K562 (cell line): ENCODE measurements at regions not wholly inside any gene's neighbourhood (a gene's known extent, or its start where the extent isn't known, plus 50 kb on each side); places are given as distances from the start of the nearest gene placed in this dataset.

Experiments
- ATAC-seq: fragments of 200-7000 bp; cut with Tn5 transposase; 3 replicates; pipeline ENCODE4 v1.9.1; 2020; ENCODE audit warnings: moderate library complexity
- BruUV-seq: library from RNA; stranded (reverse); fragments of 400-500 nt; replicated peaks from 2 replicates; lab custom pipeline; 2021; lab: Mats Ljungman, UMichigan
- CTCF ChIA-PET: fragments of 300-600 bp; formaldehyde crosslinking; extraction: SDS; loops from one replicate; lab custom pipeline; 2021; ENCODE audit warnings: low intra/inter-chr PET ratio; lab: Yijun Ruan, JAX
- POLR2A ChIA-PET: fragments of 300-600, 350-650 bp; sonication (Branson Sonifier 250); formaldehyde crosslinking; extraction: SDS; loops from one replicate; lab custom pipeline; 2021; ENCODE audit warnings: antibody characterized with exemption, inconsistent platforms; lab: Yijun Ruan, JAX
- DNase-seq, 4 experiments: peaks; one replicate each; pipeline versions ENCODE4 v3.0.0 to v3.0.0-alpha.2; 2011 to 2018; ENCODE audit warnings: low spot score in 3 of 4, mixed read lengths in 3 of 4; ENCODE audit errors: extremely low read depth in 1 of 4
- FAIRE-seq: peaks from 2 replicates; lab custom pipeline; 2011; peaks lifted over from hg19 to GRCh38; lab: Jason Lieb, UNC
- H2AFZ ChIP-seq: 2 replicates; pipeline ENCODE4 v1.6.0; 2011; ENCODE audit warnings: low read depth, low read length, control low read depth, inconsistent platforms
- H3K27ac ChIP-seq: fragments of 200-600 bp; 3 replicates; pipeline ENCODE4 v1.8.0; 2011; ENCODE audit warnings: low read depth, mild to moderate bottlenecking, control low read depth, inconsistent platforms, low read length, moderate library complexity, mixed read lengths; ENCODE audit errors: extremely low read depth
- H3K27me3 ChIP-seq, 2 experiments: fragments of 300-600 bp in 1 of 2; 2 replicates in 1 of 2; 3 replicates in 1 of 2; pipeline versions ENCODE4 v1.6.0 to v1.8.0; 2011; ENCODE audit warnings: inconsistent platforms in 2 of 2, low read length in 2 of 2, mild to moderate bottlenecking in 1 of 2, mixed read lengths in 1 of 2, moderate library complexity in 1 of 2; ENCODE audit not compliant: control insufficient read depth in 2 of 2, insufficient read depth in 2 of 2
- H3K36me3 ChIP-seq: fragments of 300-600 bp; 3 replicates; pipeline ENCODE4 v1.8.0; 2011; ENCODE audit warnings: mild to moderate bottlenecking, low read length, inconsistent platforms; ENCODE audit not compliant: control insufficient read depth, insufficient read depth
- H3K4me1 ChIP-seq, 2 experiments: fragments of 200-600 bp in 1 of 2; replicated peaks in 1 of 2; 2 replicates in 1 of 2; 3 replicates in 1 of 2; pipeline versions ENCODE4 v1.5.1 to v1.8.0; 2011; ENCODE audit warnings: inconsistent platforms in 2 of 2, low read length in 2 of 2, mild to moderate bottlenecking in 1 of 2, mixed read lengths in 1 of 2, moderate library complexity in 1 of 2; ENCODE audit not compliant: control insufficient read depth in 2 of 2, insufficient read depth in 2 of 2
- H3K4me2 ChIP-seq: 2 replicates; pipeline ENCODE4 v1.6.1; 2011; ENCODE audit warnings: low read length, control low read depth, inconsistent platforms, mixed read lengths; ENCODE audit not compliant: insufficient read depth
- H3K4me3 ChIP-seq: fragments of 200-600 bp; sonication (generic), shearing (Covaris generic); 2 replicates; pipeline ENCODE4 v1.5.1; 2016; ENCODE audit warnings: control low read depth, inconsistent platforms
- H3K79me2 ChIP-seq: fragments of 200-600 bp; 3 replicates; pipeline ENCODE4 v1.8.0; 2011; ENCODE audit warnings: low read length, inconsistent platforms; ENCODE audit not compliant: control insufficient read depth, insufficient read depth
- H3K9ac ChIP-seq, 2 experiments: 2 replicates each; pipeline versions ENCODE4 v1.6.0 to v1.6.1; 2011; ENCODE audit warnings: low read depth in 2 of 2, low read length in 2 of 2, control low read depth in 1 of 2, inconsistent platforms in 1 of 2, mild to moderate bottlenecking in 1 of 2, mixed read lengths in 1 of 2; ENCODE audit not compliant: insufficient read depth in 1 of 2
- H3K9me1 ChIP-seq: one replicate; pipeline ENCODE4 v1.6.0; 2011; ENCODE audit warnings: inconsistent platforms, mild to moderate bottlenecking, low read length, moderate library complexity; ENCODE audit not compliant: control insufficient read depth, insufficient read depth
- H3K9me3 ChIP-seq: replicated peaks from 2 replicates; pipeline ENCODE4 v1.5.1; 2011; ENCODE audit warnings: low read depth, low read length, inconsistent platforms; ENCODE audit not compliant: control insufficient read depth, insufficient read depth
- H4K20me1 ChIP-seq: replicated peaks from 2 replicates; pipeline ENCODE4 v1.6.1; 2011; ENCODE audit warnings: low read length, inconsistent platforms, mixed read lengths; ENCODE audit not compliant: control insufficient read depth, insufficient read depth
- DNMT1 ChIP-seq: fragments of 450-650 bp; IDR thresholded peaks from 2 replicates; pipeline ENCODE4 v1.6.1; 2016; ENCODE audit warnings: antibody characterized with exemption, mild to moderate bottlenecking
- E2F3 ChIP-seq: fragments of 250-450 bp; sonication (Bioruptor Pico); IDR thresholded peaks from 2 replicates; pipeline ENCODE4 v1.4.0; 2020; ENCODE audit warnings: mild to moderate bottlenecking
- HOXB6 ChIP-seq: fragments of 250-450 bp; sonication (Bioruptor Pico); IDR thresholded peaks from 2 replicates; pipeline ENCODE4 v1.5.1; 2022; ENCODE audit warnings: mild to moderate bottlenecking, borderline replicate concordance
- ILF3 ChIP-seq: fragments of 450-650 bp; IDR thresholded peaks from 2 replicates; pipeline ENCODE4 v1.6.1; 2018; ENCODE audit warnings: antibody characterized with exemption, mild to moderate bottlenecking, moderate library complexity, borderline replicate concordance
- MEIS2 ChIP-seq: fragments of 450-650 bp; IDR thresholded peaks from 2 replicates; pipeline ENCODE4 v1.6.1; 2014; ENCODE audit warnings: mild to moderate bottlenecking; ENCODE audit not compliant: partially characterized antibody
- NFIX ChIP-seq: fragments of 250-450 bp; sonication (Bioruptor Pico); IDR thresholded peaks from 2 replicates; pipeline ENCODE4 v1.4.0; 2020; ENCODE audit warnings: low read depth, mild to moderate bottlenecking, moderate library complexity
- NR2C2 ChIP-seq, 2 experiments: fragments of 200-800 bp in 1 of 2; sonication (Bioruptor generic) in 1 of 2; sonication (generic) in 1 of 2; formaldehyde crosslinking in 1 of 2; IDR thresholded peaks; 2 replicates each; pipeline versions ENCODE4 v1.6.1 to v1.8.0; 2016 to 2022; ENCODE audit warnings: mild to moderate bottlenecking in 1 of 2, missing compliant biosample characterization in 1 of 2, missing genetic modification characterization in 1 of 2, missing genetic modification reagents in 1 of 2
- PCBP2 ChIP-seq: fragments of 200-400 bp; formaldehyde crosslinking; IDR thresholded peaks from 2 replicates; pipeline ENCODE4 v1.6.1; 2018; ENCODE audit warnings: low read length, low read depth, mild to moderate bottlenecking, moderate library complexity; ENCODE audit not compliant: poor library complexity, severe bottlenecking
- POLR2A ChIP-seq: fragments of 450-650 bp; conservative IDR thresholded peaks from 2 replicates; pipeline ENCODE4 v1.6.1; 2016
- PRDM10 ChIP-seq: fragments of 450-650 bp; IDR thresholded peaks from 2 replicates; pipeline ENCODE4 v1.6.1; 2018; ENCODE audit not compliant: partially characterized antibody
- PURB ChIP-seq: sonication (generic); formaldehyde crosslinking; IDR thresholded peaks from 2 replicates; pipeline ENCODE4 v1.9.0; 2021; ENCODE audit warnings: low read depth, mild to moderate bottlenecking, missing genetic modification reagents
- PYGO2 ChIP-seq: fragments of 450-650 bp; IDR thresholded peaks from 2 replicates; pipeline ENCODE4 v1.6.1; 2016; ENCODE audit warnings: mild to moderate bottlenecking, missing genetic modification characterization, moderate library complexity, missing compliant biosample characterization
- TBL1XR1 ChIP-seq, 2 experiments: IDR thresholded peaks; 2 replicates each; pipeline ENCODE4 v1.6.1; 2012; ENCODE audit warnings: improper control_type of control experiment in 2 of 2, low read length in 2 of 2, mild to moderate bottlenecking in 1 of 2
- TGIF2 ChIP-seq: sonication (generic); formaldehyde crosslinking; IDR thresholded peaks from 2 replicates; pipeline ENCODE4 v1.8.1; 2022; ENCODE audit warnings: mild to moderate bottlenecking, missing genetic modification reagents, moderate library complexity
- ZNF507 ChIP-seq: conservative IDR thresholded peaks from 2 replicates; pipeline ENCODE4 v1.6.1; 2017; ENCODE audit warnings: missing genetic modification characterization, missing compliant biosample characterization
- ZNF57 ChIP-seq: fragments of 450-650 bp; formaldehyde crosslinking; IDR thresholded peaks from 2 replicates; pipeline ENCODE4 v1.4.0; 2020; ENCODE audit warnings: mild to moderate bottlenecking, moderate library complexity
- WGBS: fragments of 100-300 bp; shearing (Covaris generic); methylation state at CpG from one replicate; pipeline ENCODE4 v1.1.6; 2016; ENCODE audit warnings: low coverage, mixed read lengths; ENCODE audit not compliant: insufficient coverage; ENCODE audit errors: missing lambda C conversion rate; 5-methylcytosine and 5-hydroxymethylcytosine counted together
- in situ Hi-C: fragments of 300-500 bp; cut with MboI; formaldehyde crosslinking; loops from 4 replicates; pipeline ENCODE4 v1.15.0; 2018; ENCODE audit warnings: inconsistent platforms, mixed read lengths
- intact Hi-C: fragments of 100-400 bp; cut with micrococcal nuclease; formaldehyde crosslinking; loops from 2 replicates; pipeline ENCODE4 v1.14.2; 2022

GRCh38 chr13:73937441-73937840 is 196.8 kb downstream of the KLF12 start:
- ChIA-PET CTCF (no interaction called here), POLR2A (no interaction called here)

More at GRCh38 chr13:73937441-73937840, 196.8 kb downstream of the KLF12 start:
- no peak for TF ChIP-seq E2F3
- TF ChIP-seq PCBP2: no peak
- TF ChIP-seq TGIF2 (CRISPR knock-in tag): no peak
- no peak for TF ChIP-seq MEIS2
- no peak for TF ChIP-seq PRDM10
- no peak for TF ChIP-seq TBL1XR1 (IDR thresholded peaks at IDR 0.05; ENCODE audit: low read length in 2 of 2)
- no peak for TF ChIP-seq NFIX (CRISPR knock-in tag)
- TF ChIP-seq ZNF57 (CRISPR knock-in tag): no peak
- no peak for TF ChIP-seq POLR2A
- TF ChIP-seq PYGO2 (tag): no peak
- TF ChIP-seq ILF3: no peak
- TF ChIP-seq NR2C2 (CRISPR knock-in tag; IDR thresholded peaks at IDR 0.05): no peak
- no peak for TF ChIP-seq NR2C2 (tag; IDR thresholded peaks at IDR 0.05)
- TF ChIP-seq DNMT1: no peak
- TF ChIP-seq ZNF507 (tag): no peak
- no peak for TF ChIP-seq HOXB6
- no peak for TF ChIP-seq PURB (CRISPR knock-in tag)
- DNase-seq (no peak), ATAC-seq (no peak), FAIRE-seq (no peak)
- Histone ChIP-seq H3K4me2 (no peak overlapping the region), H3K79me2 (no peaks in the 10 kb centered on the region), H4K20me1 (no peaks in the 10 kb centered on the region), H3K4me1 (no peaks in the 10 kb centered on the region), H3K27me3 (no peaks in the 10 kb centered on the region), H3K36me3 (no peaks in the 10 kb centered on the region), H3K27ac (no peak overlapping the region), H3K9ac (no peak overlapping the region), H3K9me3 (no peaks in the 10 kb centered on the region), H3K4me3 (no peak overlapping the region), H2AFZ (no peak overlapping the region), H3K9me1 (no peaks in the 10 kb centered on the region)
- intact Hi-C loops: no loop called here
- BruUV-seq: no TSS peak
- in situ Hi-C loops: no loop called here
- WGBS: 0% methylated on average over 1 of the region's 1 CpG
